K562 (cell line): ENCODE measurements at regions not wholly inside any gene's neighbourhood (a gene's known extent, or its start where the extent isn't known, plus 50 kb on each side); places are given as distances from the start of the nearest gene placed in this dataset.

Source experiments
- ATAC-seq: fragments of 200-7000 bp; cut with Tn5 transposase; 3 replicates; pipeline ENCODE4 v1.9.1; 2020; ENCODE audit warnings: moderate library complexity
- BruUV-seq: library from RNA; stranded (reverse); fragments of 400-500 nt; replicated peaks from 2 replicates; lab custom pipeline; 2021; lab: Mats Ljungman, UMichigan
- CTCF ChIA-PET: fragments of 300-600 bp; formaldehyde crosslinking; extraction: SDS; loops from one replicate; lab custom pipeline; 2021; ENCODE audit warnings: low intra/inter-chr PET ratio; lab: Yijun Ruan, JAX
- POLR2A ChIA-PET: fragments of 300-600, 350-650 bp; sonication (Branson Sonifier 250); formaldehyde crosslinking; extraction: SDS; loops from one replicate; lab custom pipeline; 2021; ENCODE audit warnings: antibody characterized with exemption, inconsistent platforms; lab: Yijun Ruan, JAX
- DNase-seq, 4 experiments: peaks; one replicate each; pipeline versions ENCODE4 v3.0.0 to v3.0.0-alpha.2; 2011 to 2018; ENCODE audit warnings: low spot score in 3 of 4, mixed read lengths in 3 of 4; ENCODE audit errors: extremely low read depth in 1 of 4
- FAIRE-seq: peaks from 2 replicates; lab custom pipeline; 2011; peaks lifted over from hg19 to GRCh38; lab: Jason Lieb, UNC
- H2AFZ ChIP-seq: 2 replicates; pipeline ENCODE4 v1.6.0; 2011; ENCODE audit warnings: low read depth, low read length, control low read depth, inconsistent platforms
- H3K27ac ChIP-seq: fragments of 200-600 bp; 3 replicates; pipeline ENCODE4 v1.8.0; 2011; ENCODE audit warnings: low read depth, mild to moderate bottlenecking, control low read depth, inconsistent platforms, low read length, moderate library complexity, mixed read lengths; ENCODE audit errors: extremely low read depth
- H3K27me3 ChIP-seq, 2 experiments: fragments of 300-600 bp in 1 of 2; 2 replicates in 1 of 2; 3 replicates in 1 of 2; pipeline versions ENCODE4 v1.6.0 to v1.8.0; 2011; ENCODE audit warnings: inconsistent platforms in 2 of 2, low read length in 2 of 2, mild to moderate bottlenecking in 1 of 2, mixed read lengths in 1 of 2, moderate library complexity in 1 of 2; ENCODE audit not compliant: control insufficient read depth in 2 of 2, insufficient read depth in 2 of 2
- H3K36me3 ChIP-seq: fragments of 300-600 bp; 3 replicates; pipeline ENCODE4 v1.8.0; 2011; ENCODE audit warnings: mild to moderate bottlenecking, low read length, inconsistent platforms; ENCODE audit not compliant: control insufficient read depth, insufficient read depth
- H3K4me1 ChIP-seq, 2 experiments: fragments of 200-600 bp in 1 of 2; replicated peaks in 1 of 2; 2 replicates in 1 of 2; 3 replicates in 1 of 2; pipeline versions ENCODE4 v1.5.1 to v1.8.0; 2011; ENCODE audit warnings: inconsistent platforms in 2 of 2, low read length in 2 of 2, mild to moderate bottlenecking in 1 of 2, mixed read lengths in 1 of 2, moderate library complexity in 1 of 2; ENCODE audit not compliant: control insufficient read depth in 2 of 2, insufficient read depth in 2 of 2
- H3K4me2 ChIP-seq: 2 replicates; pipeline ENCODE4 v1.6.1; 2011; ENCODE audit warnings: low read length, control low read depth, inconsistent platforms, mixed read lengths; ENCODE audit not compliant: insufficient read depth
- H3K4me3 ChIP-seq: fragments of 200-600 bp; sonication (generic), shearing (Covaris generic); 2 replicates; pipeline ENCODE4 v1.5.1; 2016; ENCODE audit warnings: control low read depth, inconsistent platforms
- H3K79me2 ChIP-seq: fragments of 200-600 bp; 3 replicates; pipeline ENCODE4 v1.8.0; 2011; ENCODE audit warnings: low read length, inconsistent platforms; ENCODE audit not compliant: control insufficient read depth, insufficient read depth
- H3K9ac ChIP-seq, 2 experiments: 2 replicates each; pipeline versions ENCODE4 v1.6.0 to v1.6.1; 2011; ENCODE audit warnings: low read depth in 2 of 2, low read length in 2 of 2, control low read depth in 1 of 2, inconsistent platforms in 1 of 2, mild to moderate bottlenecking in 1 of 2, mixed read lengths in 1 of 2; ENCODE audit not compliant: insufficient read depth in 1 of 2
- H3K9me1 ChIP-seq: one replicate; pipeline ENCODE4 v1.6.0; 2011; ENCODE audit warnings: inconsistent platforms, mild to moderate bottlenecking, low read length, moderate library complexity; ENCODE audit not compliant: control insufficient read depth, insufficient read depth
- H3K9me3 ChIP-seq: replicated peaks from 2 replicates; pipeline ENCODE4 v1.5.1; 2011; ENCODE audit warnings: low read depth, low read length, inconsistent platforms; ENCODE audit not compliant: control insufficient read depth, insufficient read depth
- H4K20me1 ChIP-seq: replicated peaks from 2 replicates; pipeline ENCODE4 v1.6.1; 2011; ENCODE audit warnings: low read length, inconsistent platforms, mixed read lengths; ENCODE audit not compliant: control insufficient read depth, insufficient read depth
- ZNF140 ChIP-seq: fragments of 250-450 bp; sonication (Bioruptor Pico); IDR thresholded peaks from 2 replicates; pipeline ENCODE4 v1.8.0; 2021; ENCODE audit warnings: moderate library complexity, mild to moderate bottlenecking, inconsistent platforms
- ZNF324 ChIP-seq: fragments of 250-450 bp; sonication (Bioruptor Pico); IDR thresholded peaks from 2 replicates; pipeline ENCODE4 v1.4.0; 2020; ENCODE audit warnings: mild to moderate bottlenecking
- WGBS: fragments of 100-300 bp; shearing (Covaris generic); methylation state at CpG from one replicate; pipeline ENCODE4 v1.1.6; 2016; ENCODE audit warnings: low coverage, mixed read lengths; ENCODE audit not compliant: insufficient coverage; ENCODE audit errors: missing lambda C conversion rate; 5-methylcytosine and 5-hydroxymethylcytosine counted together
- in situ Hi-C: fragments of 300-500 bp; cut with MboI; formaldehyde crosslinking; loops from 4 replicates; pipeline ENCODE4 v1.15.0; 2018; ENCODE audit warnings: inconsistent platforms, mixed read lengths
- intact Hi-C: fragments of 100-400 bp; cut with micrococcal nuclease; formaldehyde crosslinking; loops from 2 replicates; pipeline ENCODE4 v1.14.2; 2022
- TF ChIP-seq, protein P1 (sequence below), 3 experiments: fragments of 200-800 bp in 1 of 3; fragments of 250-450 bp in 1 of 3; fragments of 450-650 bp in 1 of 3; sonication (Bioruptor Pico) in 1 of 3; sonication (Bioruptor generic) in 1 of 3; formaldehyde crosslinking in 1 of 3; IDR thresholded peaks; 2 replicates each; pipeline versions ENCODE4 v1.6.1 to v1.8.0; 2016 to 2022; ENCODE audit warnings: mild to moderate bottlenecking in 2 of 3, missing genetic modification characterization in 2 of 3, missing compliant biosample characterization in 1 of 3, moderate library complexity in 1 of 3

GRCh38 chr3:64806668-64807605, 119.1 kb upstream of the ADAMTS9 start:
- WGBS: 0% methylated on average over 6 of the region's 6 CpGs
- in situ Hi-C loops: no loop called here
- no TSS peak for BruUV-seq

More at GRCh38 chr3:64806668-64807605, 119.1 kb upstream of the ADAMTS9 start:
- DNase-seq: no peak
- Histone ChIP-seq H3K9me3 (no peaks in the 10 kb centered on the region), H3K36me3 (no peaks in the 10 kb centered on the region), H3K4me3 (no peak overlapping the region), H3K79me2 (no peaks in the 10 kb centered on the region), H3K27me3 (peaks cover 0 to 3% of the 10 kb centered on the region in 2 experiments; a peak in 3 of 5 replicates), H3K27ac (no peak overlapping the region), H3K9me1 (no peaks in the 10 kb centered on the region), H3K4me1 (no peaks in the 10 kb centered on the region)
- intact Hi-C loops: no loop called here
- ATAC-seq: no peak
- TF ChIP-seq, protein P1, sequence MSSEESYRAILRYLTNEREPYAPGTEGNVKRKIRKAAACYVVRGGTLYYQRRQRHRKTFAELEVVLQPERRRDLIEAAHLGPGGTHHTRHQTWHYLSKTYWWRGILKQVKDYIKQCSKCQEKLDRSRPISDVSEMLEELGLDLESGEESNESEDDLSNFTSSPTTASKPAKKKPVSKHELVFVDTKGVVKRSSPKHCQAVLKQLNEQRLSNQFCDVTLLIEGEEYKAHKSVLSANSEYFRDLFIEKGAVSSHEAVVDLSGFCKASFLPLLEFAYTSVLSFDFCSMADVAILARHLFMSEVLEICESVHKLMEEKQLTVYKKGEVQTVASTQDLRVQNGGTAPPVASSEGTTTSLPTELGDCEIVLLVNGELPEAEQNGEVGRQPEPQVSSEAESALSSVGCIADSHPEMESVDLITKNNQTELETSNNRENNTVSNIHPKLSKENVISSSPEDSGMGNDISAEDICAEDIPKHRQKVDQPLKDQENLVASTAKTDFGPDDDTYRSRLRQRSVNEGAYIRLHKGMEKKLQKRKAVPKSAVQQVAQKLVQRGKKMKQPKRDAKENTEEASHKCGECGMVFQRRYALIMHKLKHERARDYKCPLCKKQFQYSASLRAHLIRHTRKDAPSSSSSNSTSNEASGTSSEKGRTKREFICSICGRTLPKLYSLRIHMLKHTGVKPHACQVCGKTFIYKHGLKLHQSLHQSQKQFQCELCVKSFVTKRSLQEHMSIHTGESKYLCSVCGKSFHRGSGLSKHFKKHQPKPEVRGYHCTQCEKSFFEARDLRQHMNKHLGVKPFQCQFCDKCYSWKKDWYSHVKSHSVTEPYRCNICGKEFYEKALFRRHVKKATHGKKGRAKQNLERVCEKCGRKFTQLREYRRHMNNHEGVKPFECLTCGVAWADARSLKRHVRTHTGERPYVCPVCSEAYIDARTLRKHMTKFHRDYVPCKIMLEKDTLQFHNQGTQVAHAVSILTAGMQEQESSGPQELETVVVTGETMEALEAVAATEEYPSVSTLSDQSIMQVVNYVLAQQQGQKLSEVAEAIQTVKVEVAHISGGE (CRISPR knock-in tag; IDR thresholded peaks at IDR 0.05): peak in 1 of 3 experiments; percentile 50; a peak in 1 of 6 replicates
- TF ChIP-seq ZNF324 (CRISPR knock-in tag): no peak
- no peak for TF ChIP-seq ZNF140 (CRISPR knock-in tag)
- TF ChIP-seq, all 486 proteins: peak for 1
- ChIA-PET POLR2A (no interaction called here), CTCF (no interaction called here)
- Histone ChIP-seq H2AFZ (no peak overlapping the region), H3K4me2 (no peak overlapping the region), H4K20me1 (no peaks in the 10 kb centered on the region), H3K9ac (no peak overlapping the region)
- FAIRE-seq: no peak
